NCI-H748 (cell line): ENCODE measurements at regions not wholly inside any gene's neighbourhood (a gene's known extent, or its start where the extent isn't known, plus 50 kb on each side); places are given as distances from the start of the nearest gene placed in this dataset.
"Not testable (repeated sequence)": the region's sequence is repeated elsewhere in the genome, so short reads cannot be mapped to it uniquely, and the experiment has no call there.

Source experiments
- DNase-seq: peaks from one replicate; lab custom pipeline; 2025; ENCODE audit not compliant: unreplicated experiment; lab: John Stamatoyannopoulos, UW

- DNase-seq: no peak
Observed at GRCh38 chr12:126397660-126398059, 1332.4 kb downstream of the AACS start.

GRCh38 chr12:126400831-126401230, 1335.6 kb downstream of the AACS start:
- DNase-seq: no peak

- DNase-seq: peak; percentile 59
Observed at GRCh38 chr12:126404293-126404881, 1339.2 kb downstream of the AACS start.

- DNase-seq: no peak
Observed at GRCh38 chr12:126418400-126418799, 1353.2 kb downstream of the AACS start.

GRCh38 chr12:126419131-126419530, 1353.9 kb downstream of the AACS start:
- DNase-seq: no peak

- DNase-seq: no peak
Observed at GRCh38 chr12:126424696-126425095, 1359.5 kb downstream of the AACS start.

GRCh38 chr12:126425264-126425663, 1360.0 kb downstream of the AACS start:
- no peak for DNase-seq

GRCh38 chr12:126428769-126429168, 1363.5 kb downstream of the AACS start:
- no peak for DNase-seq

- DNase-seq: no peak
Observed at GRCh38 chr12:126430921-126431320, 1365.7 kb downstream of the AACS start.

GRCh38 chr12:126431767-126432166, 1366.5 kb downstream of the AACS start:
- DNase-seq: no peak

- DNase-seq: no peak
Observed at GRCh38 chr12:126432780-126433179, 1367.5 kb downstream of the AACS start.

- no peak for DNase-seq
Observed at GRCh38 chr12:126434412-126434985, 1369.3 kb downstream of the AACS start.

GRCh38 chr12:126436041-126436440, 1370.8 kb downstream of the AACS start:
- DNase-seq: no peak

- DNase-seq: no peak
Observed at GRCh38 chr12:126437934-126438333, 1372.7 kb downstream of the AACS start.

- DNase-seq: no peak
Observed at GRCh38 chr12:126443977-126444376, 1378.7 kb downstream of the AACS start.

- DNase-seq: no peak
Observed at GRCh38 chr12:126447346-126447745, 1382.1 kb downstream of the AACS start.

GRCh38 chr12:126451809-126452208, 1386.6 kb downstream of the AACS start:
- no peak for DNase-seq

GRCh38 chr12:126452686-126453085, 1387.5 kb downstream of the AACS start:
- DNase-seq: not testable (repeated sequence)

- DNase-seq: no peak
Observed at GRCh38 chr12:126454581-126454980, 1389.3 kb downstream of the AACS start.

GRCh38 chr12:126457776-126458175, 1392.5 kb downstream of the AACS start:
- no peak for DNase-seq

GRCh38 chr12:126464153-126464552, 1398.9 kb downstream of the AACS start:
- DNase-seq: no peak

- no peak for DNase-seq
Observed at GRCh38 chr12:126469211-126469610, 1404.0 kb downstream of the AACS start.

- DNase-seq: no peak
Observed at GRCh38 chr12:126474703-126475102, 1409.5 kb downstream of the AACS start.
